ENCODE measurements at regions not wholly inside any gene's neighbourhood (a gene's known extent, or its start where the extent isn't known, plus 50 kb on each side); places are given as distances from the start of the nearest gene placed in this dataset.

DNA sequence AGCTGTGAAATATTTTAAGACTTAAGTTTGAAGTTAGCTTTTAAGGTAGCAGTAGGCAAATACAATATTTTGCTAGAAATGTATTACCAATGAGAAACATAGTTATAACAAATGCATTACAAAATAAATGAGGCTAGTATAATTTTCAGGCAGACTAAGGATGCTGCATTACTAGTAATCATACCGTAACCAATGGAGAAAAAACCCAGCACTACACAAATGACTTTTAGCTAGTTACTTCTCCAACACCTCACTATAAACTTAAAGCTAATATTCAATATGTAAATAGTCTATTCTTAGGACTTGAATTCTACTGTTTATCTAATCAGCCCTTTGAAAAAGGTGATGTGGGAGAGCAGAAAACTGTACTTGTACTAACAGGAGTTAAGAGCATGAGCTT, 285.3 kb upstream of the KLF14 start:
- Histone ChIP-seq H3K9me3 (ENCODE audit: control insufficient read depth, low read length) (no peaks in the 10 kb centered on the region), H3K4me3 (ENCODE audit: low read length) (no peak overlapping the region), H3K4me1 (ENCODE audit: control insufficient read depth, insufficient read depth, low read length) (peaks cover 18% of the 10 kb centered on the region), H3K27ac (ENCODE audit: low read length) (no peak overlapping the region), H3K27me3 (ENCODE audit: control insufficient read depth, insufficient read depth) (no peaks in the 10 kb centered on the region)
- intact Hi-C loops (cut with DNase I), result loop anchor here in 1 of 4 donors (10.0 kb wide), 1 partner anchor 125 kb away; no protein-coding TSS in a partner anchor
- 95% methylated on average over 1 of the region's 1 CpG for WGBS
- no peak for DNase-seq
- ATAC-seq, result no peak

DNA sequence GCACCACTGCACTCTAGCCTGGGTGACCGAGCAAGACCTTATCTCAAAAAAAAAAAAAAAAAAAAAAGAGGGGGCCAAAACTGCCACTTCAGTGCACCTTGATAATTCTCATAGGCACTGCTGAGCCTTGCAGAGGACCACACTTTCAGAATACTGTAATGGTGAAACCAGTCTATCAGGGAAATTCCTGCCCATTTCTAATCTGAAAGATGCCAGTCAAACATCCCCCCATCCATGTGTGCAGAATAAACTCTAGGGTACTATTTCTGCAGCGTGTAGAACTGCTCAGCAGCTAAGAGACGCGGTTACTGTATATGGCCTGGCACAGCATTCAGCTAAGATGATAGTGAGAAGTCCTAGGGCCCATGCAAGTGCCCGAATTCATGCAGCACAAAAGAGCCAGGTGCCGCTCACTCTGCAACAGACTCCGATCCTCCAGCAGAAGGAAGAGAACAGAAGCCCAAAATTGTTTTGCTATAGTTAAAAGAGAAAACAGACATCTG, 286.8 kb upstream of the KLF14 start:
- Histone ChIP-seq H3K4me1 (ENCODE audit: control insufficient read depth, insufficient read depth, low read length) (peaks cover 17% of the 10 kb centered on the region), H3K4me3 (ENCODE audit: low read length) (no peak overlapping the region), H3K27ac (ENCODE audit: low read length) (no peak overlapping the region), H3K27me3 (ENCODE audit: control insufficient read depth, insufficient read depth) (no peaks in the 10 kb centered on the region), H3K9me3 (ENCODE audit: control insufficient read depth, low read length) (no peaks in the 10 kb centered on the region)
- ATAC-seq (no peak), DNase-seq (no peak)
- intact Hi-C loops (cut with DNase I), result no loop called here
- 74% methylated on average over 7 of the region's 7 CpGs for WGBS

DNA sequence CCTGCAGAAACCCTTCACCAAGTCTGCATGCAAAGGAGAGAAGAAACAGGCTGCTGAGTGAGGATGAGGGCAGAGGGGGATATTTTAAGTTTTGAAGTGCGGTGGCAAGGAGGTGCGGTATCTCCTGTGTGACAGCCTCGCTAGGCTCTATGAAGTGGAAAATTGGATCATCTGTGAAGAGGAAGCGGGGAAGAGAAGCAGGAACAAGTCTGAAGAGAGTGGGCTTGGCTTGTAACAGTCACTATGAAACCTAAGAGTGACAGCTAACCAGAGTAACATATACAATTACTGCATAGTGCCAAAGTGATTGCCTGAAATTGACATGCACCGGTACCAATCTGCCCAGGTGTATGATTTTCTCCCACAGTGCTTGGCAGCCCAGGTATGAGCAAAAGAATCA, 287.5 kb upstream of the KLF14 start:
- no peaks in the 10 kb centered on the region for H3K27me3 ChIP-seq (ENCODE audit: control insufficient read depth, insufficient read depth)
- H3K4me1 ChIP-seq (ENCODE audit: control insufficient read depth, insufficient read depth, low read length), result peaks cover 16% of the 10 kb centered on the region
- DNase-seq (no peak), ATAC-seq (peak in 1 of 2 donors; percentile 14)
- no peak overlapping the region for H3K4me3 ChIP-seq (ENCODE audit: low read length)
- 80% methylated on average over 5 of the region's 5 CpGs for WGBS
- no peaks in the 10 kb centered on the region for H3K9me3 ChIP-seq (ENCODE audit: control insufficient read depth, low read length)
- H3K27ac ChIP-seq (ENCODE audit: low read length), result no peak overlapping the region
- intact Hi-C loops (cut with DNase I), result no loop called here

DNA sequence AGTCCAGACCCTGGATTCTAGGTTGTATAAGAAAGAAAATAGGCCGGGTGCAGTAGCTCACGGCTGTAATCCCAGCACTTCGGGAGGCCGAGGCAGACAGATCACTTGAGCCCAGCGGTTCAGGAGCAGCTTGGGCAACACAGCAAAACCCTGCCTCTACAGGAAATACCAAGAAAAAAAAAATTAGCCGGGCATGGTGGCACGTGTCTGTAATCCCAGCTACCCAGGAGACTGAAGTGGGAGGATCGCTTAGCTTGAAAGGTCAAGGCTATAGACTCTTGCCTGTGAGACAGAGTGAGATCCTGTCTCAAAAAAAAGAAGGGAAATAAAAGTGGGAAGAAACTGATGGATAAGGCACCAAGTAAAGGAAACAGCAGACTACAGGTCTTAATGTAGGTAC, 287.9 kb upstream of the KLF14 start:
- ATAC-seq (no peak), DNase-seq (no peak)
- Histone ChIP-seq H3K9me3 (ENCODE audit: control insufficient read depth, low read length) (no peaks in the 10 kb centered on the region), H3K4me1 (ENCODE audit: control insufficient read depth, insufficient read depth, low read length) (peaks cover 15% of the 10 kb centered on the region), H3K27me3 (ENCODE audit: control insufficient read depth, insufficient read depth) (no peaks in the 10 kb centered on the region), H3K27ac (ENCODE audit: low read length) (no peak overlapping the region), H3K4me3 (ENCODE audit: low read length) (no peak overlapping the region)
- WGBS, result 75% methylated on average over 8 of the region's 8 CpGs
- intact Hi-C loops (cut with DNase I), result no loop called here

DNA sequence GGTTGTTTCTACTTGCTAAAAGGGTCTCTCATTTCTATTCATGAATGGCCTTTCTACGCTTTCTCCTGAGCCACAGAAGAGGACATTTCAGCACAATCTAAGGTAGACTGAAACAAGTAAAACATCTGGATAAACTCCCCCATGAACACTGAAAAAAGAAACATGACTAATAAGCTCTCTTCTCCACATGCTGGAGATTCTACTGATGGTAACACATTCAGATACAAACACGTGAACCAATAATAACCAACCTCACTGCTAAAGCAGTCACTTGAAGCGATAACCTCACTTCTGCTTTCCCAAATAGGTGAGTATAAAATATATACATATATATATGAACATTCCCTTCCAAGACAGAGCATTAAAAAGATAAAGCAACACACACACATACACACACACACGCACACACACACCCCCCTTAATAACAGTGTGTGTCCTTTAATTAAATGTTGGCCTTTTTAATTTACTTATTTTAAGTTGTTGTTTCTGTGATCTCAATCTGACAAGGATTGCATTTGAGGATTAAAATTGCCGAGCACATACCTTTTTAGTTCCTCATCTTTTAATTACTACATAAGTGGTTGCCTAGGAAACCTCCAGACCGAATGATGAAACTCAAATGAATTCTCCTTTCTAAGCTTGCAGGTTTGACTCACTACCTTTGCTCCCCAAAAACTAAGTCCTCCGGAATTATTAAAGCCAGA, 292.4 kb upstream of the KLF14 start:
- Histone ChIP-seq H3K27ac (ENCODE audit: low read length) (no peak overlapping the region), H3K9me3 (ENCODE audit: control insufficient read depth, low read length) (no peaks in the 10 kb centered on the region), H3K27me3 (ENCODE audit: control insufficient read depth, insufficient read depth) (no peaks in the 10 kb centered on the region), H3K4me1 (ENCODE audit: control insufficient read depth, insufficient read depth, low read length) (peaks cover 14% of the 10 kb centered on the region), H3K4me3 (ENCODE audit: low read length) (no peak overlapping the region)
- WGBS, result 82% methylated on average over 7 of the region's 7 CpGs
- intact Hi-C loops (cut with DNase I), result no loop called here
- DNase-seq, result no peak
- no peak for ATAC-seq

DNA sequence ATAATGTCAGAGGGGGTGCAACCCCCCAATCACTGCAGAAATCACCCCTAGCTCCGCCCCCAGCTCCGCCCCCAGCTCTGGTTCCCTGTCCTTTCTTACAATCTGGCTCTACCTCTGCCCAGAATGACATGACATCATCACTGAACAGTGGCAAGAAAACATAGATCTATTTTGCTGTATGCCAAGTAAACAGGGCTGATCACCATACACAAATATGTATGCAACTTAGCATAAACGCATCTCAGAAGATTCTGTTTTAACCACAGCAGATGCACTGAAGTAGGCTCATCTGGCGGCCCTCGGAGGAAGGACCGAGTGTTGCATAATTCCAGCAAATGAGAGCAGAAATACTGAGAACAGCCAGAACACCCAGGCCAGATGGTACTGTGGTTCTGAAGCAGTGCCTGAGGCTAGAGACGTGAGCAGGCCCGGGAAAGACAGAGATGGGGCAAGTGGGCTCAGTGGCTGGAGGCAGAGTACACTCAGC, 293.3 kb upstream of the KLF14 start:
- H3K4me3 ChIP-seq (ENCODE audit: low read length), result no peak overlapping the region
- H3K4me1 ChIP-seq (ENCODE audit: control insufficient read depth, insufficient read depth, low read length), result peaks cover 13% of the 10 kb centered on the region
- WGBS, result 68% methylated on average over 8 of the region's 8 CpGs
- H3K27ac ChIP-seq (ENCODE audit: low read length), result peak overlapping the region; percentile 10
- no peaks in the 10 kb centered on the region for H3K27me3 ChIP-seq (ENCODE audit: control insufficient read depth, insufficient read depth)
- DNase-seq (peak; percentile 50 to 70 (median 66)), ATAC-seq (peak; percentile 72 to 82)
- no peaks in the 10 kb centered on the region for H3K9me3 ChIP-seq (ENCODE audit: control insufficient read depth, low read length)
- intact Hi-C loops (cut with DNase I), result no loop called here

DNA sequence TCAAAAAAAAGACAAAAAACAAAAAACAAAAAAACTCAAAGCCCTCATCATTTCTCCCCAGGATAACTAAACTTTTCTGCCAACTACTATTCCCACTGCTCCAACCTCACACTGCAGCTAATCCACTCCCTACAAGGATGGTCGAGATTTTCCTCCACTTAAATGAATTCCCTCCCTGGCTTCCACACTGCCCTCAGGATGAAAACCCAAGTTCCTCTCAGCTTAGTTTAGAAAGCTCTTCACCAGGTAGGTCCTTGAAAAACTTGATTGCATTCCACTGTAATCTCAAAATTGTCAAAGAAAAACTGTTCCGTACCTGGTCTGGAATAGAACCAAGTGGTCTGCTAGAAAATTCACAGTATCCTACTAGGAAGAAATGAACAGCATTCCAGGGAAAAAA, 294.3 kb upstream of the KLF14 start:
- DNase-seq, result no peak
- 73% methylated on average over 2 of the region's 2 CpGs for WGBS
- Histone ChIP-seq H3K4me1 (ENCODE audit: control insufficient read depth, insufficient read depth, low read length) (peaks cover 14% of the 10 kb centered on the region), H3K27me3 (ENCODE audit: control insufficient read depth, insufficient read depth) (no peaks in the 10 kb centered on the region), H3K27ac (ENCODE audit: low read length) (no peak overlapping the region), H3K4me3 (ENCODE audit: low read length) (no peak overlapping the region), H3K9me3 (ENCODE audit: control insufficient read depth, low read length) (no peaks in the 10 kb centered on the region)
- no peak for ATAC-seq
- intact Hi-C loops (cut with DNase I), result no loop called here

DNA sequence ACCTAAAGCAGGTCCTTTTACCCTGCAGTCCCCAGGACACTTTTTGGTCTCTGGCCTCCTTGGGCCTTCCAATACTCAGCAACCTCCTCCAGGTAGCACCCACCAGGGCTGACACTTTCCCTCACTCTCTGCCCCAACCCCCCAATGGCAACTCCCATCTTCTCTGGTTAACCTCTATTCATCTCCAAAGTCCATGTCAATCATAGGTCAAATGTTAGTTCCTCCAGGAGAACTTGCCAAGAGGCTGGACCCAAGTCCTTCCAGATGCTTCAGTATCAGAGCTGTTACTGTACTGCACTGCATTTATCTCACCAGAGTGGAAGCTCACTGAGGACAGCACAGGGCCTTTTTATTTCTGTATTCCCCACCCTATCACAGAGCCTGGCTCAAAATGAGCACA, 295.0 kb upstream of the KLF14 start:
- Histone ChIP-seq H3K4me1 (ENCODE audit: control insufficient read depth, insufficient read depth, low read length) (peaks cover 14% of the 10 kb centered on the region), H3K27ac (ENCODE audit: low read length) (no peak overlapping the region), H3K27me3 (ENCODE audit: control insufficient read depth, insufficient read depth) (no peaks in the 10 kb centered on the region), H3K4me3 (ENCODE audit: low read length) (no peak overlapping the region), H3K9me3 (ENCODE audit: control insufficient read depth, low read length) (no peaks in the 10 kb centered on the region)
- ATAC-seq, result peak in 1 of 2 donors; percentile 20
- DNase-seq, result no peak
- intact Hi-C loops (cut with DNase I), result no loop called here

DNA sequence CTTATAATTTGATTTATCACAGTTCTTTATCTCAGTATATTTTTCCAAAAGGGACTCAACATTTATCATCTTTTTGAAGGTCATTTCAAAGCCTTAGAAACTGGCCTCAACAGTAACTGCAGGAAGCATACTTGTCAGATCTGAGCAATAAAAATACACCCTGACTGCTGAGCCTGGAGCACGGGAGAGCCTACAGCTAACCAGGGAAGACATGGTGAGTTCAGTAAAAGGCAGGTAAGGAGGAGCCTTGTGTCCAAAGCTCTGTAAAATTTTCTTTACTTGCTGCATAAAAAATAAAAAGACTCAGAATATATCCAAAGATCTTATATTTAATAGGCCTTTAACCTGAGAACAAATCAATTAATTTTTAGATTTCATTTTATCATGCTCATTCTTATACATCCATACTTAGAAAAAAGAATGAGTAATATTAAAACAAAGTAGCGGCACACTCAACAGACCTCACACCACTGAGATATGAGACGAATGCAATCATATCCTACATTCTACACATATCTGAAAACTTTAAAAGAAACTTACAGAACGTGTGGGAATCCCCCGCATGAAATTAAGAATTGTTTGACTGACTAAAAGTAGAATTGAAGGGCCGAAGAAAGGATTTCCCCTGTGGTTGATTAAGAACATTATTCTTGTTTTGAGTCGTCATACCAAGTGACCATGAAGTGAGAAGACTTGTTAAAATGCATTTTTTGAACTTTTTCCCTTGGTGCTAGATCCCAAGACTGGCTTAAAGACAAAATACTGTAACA, 296.4 kb upstream of the MKLN1 start:
- 75% methylated on average over 7 of the region's 7 CpGs for WGBS
- Histone ChIP-seq H3K4me1 (ENCODE audit: control insufficient read depth, insufficient read depth, low read length) (peaks cover 15% of the 10 kb centered on the region), H3K4me3 (ENCODE audit: low read length) (no peak overlapping the region), H3K9me3 (ENCODE audit: control insufficient read depth, low read length) (no peaks in the 10 kb centered on the region), H3K27ac (ENCODE audit: low read length) (no peak overlapping the region), H3K27me3 (ENCODE audit: control insufficient read depth, insufficient read depth) (no peaks in the 10 kb centered on the region)
- ATAC-seq (no peak), DNase-seq (no peak)
- intact Hi-C loops (cut with DNase I), result no loop called here

DNA sequence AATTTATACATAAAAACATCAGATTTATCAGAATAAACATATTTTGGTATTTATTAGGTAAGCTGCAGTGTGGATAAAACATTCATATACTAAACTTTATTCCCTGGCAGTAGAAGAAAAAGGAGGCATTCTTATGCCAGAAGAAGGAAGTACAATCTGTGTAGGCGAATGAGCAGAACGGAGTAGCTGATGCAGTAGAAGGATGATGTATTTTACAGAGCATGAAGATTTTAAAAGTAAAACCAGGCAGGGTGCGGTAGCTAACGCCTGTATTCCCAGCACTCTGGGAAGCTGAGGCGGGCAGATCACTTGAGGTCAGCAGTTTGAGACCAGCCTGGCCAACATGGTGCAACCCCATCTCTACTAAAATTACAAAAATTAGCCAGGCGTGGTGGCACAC, 294.9 kb upstream of the MKLN1 start:
- DNase-seq (no peak), ATAC-seq (no peak)
- intact Hi-C loops (cut with DNase I), result no loop called here
- H3K4me3 ChIP-seq (ENCODE audit: low read length), result no peak overlapping the region
- H3K27ac ChIP-seq (ENCODE audit: low read length), result no peak overlapping the region
- 92% methylated on average over 6 of the region's 6 CpGs for WGBS
- H3K4me1 ChIP-seq (ENCODE audit: control insufficient read depth, insufficient read depth, low read length), result peaks cover 12% of the 10 kb centered on the region
- no peaks in the 10 kb centered on the region for H3K9me3 ChIP-seq (ENCODE audit: control insufficient read depth, low read length)
- H3K27me3 ChIP-seq (ENCODE audit: control insufficient read depth, insufficient read depth), result no peaks in the 10 kb centered on the region

DNA sequence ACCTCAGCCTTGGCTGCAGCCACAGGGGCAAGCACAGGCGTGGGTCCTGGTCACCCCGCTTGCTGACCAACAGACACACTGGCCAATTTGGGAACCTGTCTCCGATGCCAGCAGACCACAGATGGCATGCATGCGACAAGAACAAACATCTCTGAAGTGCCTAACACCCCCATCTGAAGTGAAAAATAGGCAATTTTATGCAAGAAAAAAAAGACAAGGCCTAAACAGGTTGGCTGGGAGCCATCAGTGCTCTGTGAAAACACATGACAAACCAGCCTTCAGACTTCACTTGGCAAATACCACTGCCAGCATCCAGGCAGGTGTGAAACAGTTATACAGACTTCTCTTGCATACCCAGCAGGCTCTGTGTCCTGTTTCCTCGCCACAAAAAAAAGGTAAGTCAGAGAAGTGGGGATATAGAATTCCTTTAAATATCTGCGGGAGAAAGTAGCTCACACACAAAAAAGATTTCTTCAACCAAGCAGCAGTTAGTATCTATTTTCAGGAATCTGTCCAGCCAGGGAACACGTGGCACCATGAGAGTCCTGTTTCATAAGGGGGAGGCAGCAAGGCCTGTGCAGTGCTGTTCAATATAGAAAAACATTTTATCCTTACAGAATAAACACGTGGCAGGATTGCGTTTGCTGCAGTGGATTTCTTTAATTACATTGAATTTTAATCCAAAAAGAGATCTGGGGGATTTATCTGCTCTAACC, 293.4 kb upstream of the MKLN1 start:
- H3K27ac ChIP-seq (ENCODE audit: low read length), result no peak overlapping the region

More for the DNA sequence above, 293.4 kb upstream of the MKLN1 start:
- peak; percentile 36 to 38 for ATAC-seq
- 77% methylated on average over 9 of the region's 9 CpGs for WGBS
- no peaks in the 10 kb centered on the region for H3K27me3 ChIP-seq (ENCODE audit: control insufficient read depth, insufficient read depth)
- peaks cover 11% of the 10 kb centered on the region for H3K4me1 ChIP-seq (ENCODE audit: control insufficient read depth, insufficient read depth, low read length)
- no peaks in the 10 kb centered on the region for H3K9me3 ChIP-seq (ENCODE audit: control insufficient read depth, low read length)
- intact Hi-C loops (cut with DNase I), result no loop called here
- DNase-seq, result peak; percentile 35 to 59 (median 49)
- H3K4me3 ChIP-seq (ENCODE audit: low read length), result no peak overlapping the region
